HEK293 (cell line): ENCODE measurements at regions not wholly inside any gene's neighbourhood (a gene's known extent, or its start where the extent isn't known, plus 50 kb on each side); places are given as distances from the start of the nearest gene placed in this dataset.
"Not testable (repeated sequence)": the region's sequence is repeated elsewhere in the genome, so short reads cannot be mapped to it uniquely, and the experiment has no call there.

ENCODE experiments used
- CTCF ChIA-PET: fragments of 350-600 bp; formaldehyde crosslinking; extraction: SDS; loops from one replicate; lab custom pipeline; 2021; ENCODE audit warnings: antibody characterized with exemption; lab: Yijun Ruan, JAX
- POLR2A ChIA-PET: fragments of 300-600 bp; formaldehyde crosslinking; extraction: SDS; loops from one replicate; lab custom pipeline; 2020; ENCODE audit warnings: antibody characterized with exemption, inconsistent platforms; lab: Yijun Ruan, JAX
- H3K27ac ChIP-seq: fragments of 200-500 bp; sonication (Bioruptor generic); 2 replicates; pipeline ENCODE4 v1.5.1; 2014; ENCODE audit warnings: low read depth, low read length, control low read depth, inconsistent platforms; ENCODE audit errors: extremely low read depth
- H3K36me3 ChIP-seq, 2 experiments: fragments of 200-500 bp in 1 of 2; sonication (Bioruptor generic) in 1 of 2; 1 replicate in 1 of 2; 2 replicates in 1 of 2; pipeline ENCODE4 v1.5.1; 2014 to 2017; ENCODE audit warnings: inconsistent platforms in 2 of 2, low read length in 2 of 2; ENCODE audit not compliant: control insufficient read depth in 2 of 2, insufficient read depth in 1 of 2
- H3K4me1 ChIP-seq: fragments of 200-500 bp; sonication (Bioruptor generic); 2 replicates; pipeline ENCODE4 v1.5.1; 2014; ENCODE audit warnings: mild to moderate bottlenecking, low read length, inconsistent platforms; ENCODE audit not compliant: control insufficient read depth, insufficient read depth
- H3K4me3 ChIP-seq: 2 replicates; pipeline ENCODE4 v1.5.1; 2011; ENCODE audit warnings: low read depth, mild to moderate bottlenecking, control low read depth, low read length, moderate library complexity
- H3K9me3 ChIP-seq: fragments of 200-500 bp; sonication (Bioruptor generic); 2 replicates; pipeline ENCODE4 v1.5.1; 2014; ENCODE audit warnings: low read depth, low read length, inconsistent platforms; ENCODE audit not compliant: control insufficient read depth, insufficient read depth
- MEIS1 ChIP-seq: sonication (generic); formaldehyde crosslinking; IDR thresholded peaks from 2 replicates; pipeline ENCODE4 v1.8.1; 2022; ENCODE audit warnings: missing genetic modification reagents, mild to moderate bottlenecking, borderline replicate concordance
- ZNF146 ChIP-seq: fragments of 450-650 bp; formaldehyde crosslinking; IDR thresholded peaks from 2 replicates; pipeline ENCODE4 v1.5.1; 2016; ENCODE audit warnings: missing biosample characterization, missing genetic modification characterization
- ZNF169 ChIP-seq: fragments of 450-650 bp; formaldehyde crosslinking; IDR thresholded peaks from 2 replicates; pipeline ENCODE4 v1.5.1; 2016; ENCODE audit warnings: missing biosample characterization, missing genetic modification characterization
- ZNF175 ChIP-seq: fragments of 450-650 bp; formaldehyde crosslinking; IDR thresholded peaks from 2 replicates; pipeline ENCODE4 v1.5.1; 2016; ENCODE audit warnings: missing biosample characterization, missing genetic modification characterization
- ZNF239 ChIP-seq: fragments of 450-650 bp; formaldehyde crosslinking; IDR thresholded peaks from 2 replicates; pipeline ENCODE4 v1.5.1; 2016; ENCODE audit warnings: missing biosample characterization, missing genetic modification characterization
- ZNF366 ChIP-seq: fragments of 450-650 bp; formaldehyde crosslinking; conservative IDR thresholded peaks from 2 replicates; pipeline ENCODE4 v1.5.1; 2016; ENCODE audit warnings: missing biosample characterization, missing genetic modification characterization
- ZNF449 ChIP-seq: fragments of 450-650 bp; formaldehyde crosslinking; IDR thresholded peaks from 2 replicates; pipeline ENCODE4 v1.5.1; 2017; ENCODE audit warnings: missing biosample characterization, mild to moderate bottlenecking, missing genetic modification characterization, moderate library complexity
- ZNF692 ChIP-seq: fragments of 450-650 bp; formaldehyde crosslinking; IDR thresholded peaks from 2 replicates; pipeline ENCODE4 v1.5.1; 2016; ENCODE audit warnings: missing biosample characterization, missing genetic modification characterization
- ZNF776 ChIP-seq: fragments of 450-650 bp; formaldehyde crosslinking; IDR thresholded peaks from 2 replicates; pipeline ENCODE4 v1.5.0; 2017; ENCODE audit warnings: missing biosample characterization, missing genetic modification characterization, borderline replicate concordance
- ZNF777 ChIP-seq: fragments of 450-650 bp; formaldehyde crosslinking; IDR thresholded peaks from 2 replicates; pipeline ENCODE4 v1.5.1; 2017; ENCODE audit warnings: missing biosample characterization, missing genetic modification characterization, borderline replicate concordance
- ZNF830 ChIP-seq: fragments of 450-650 bp; IDR thresholded peaks from 2 replicates; pipeline ENCODE4 v1.5.0; 2018; ENCODE audit warnings: missing biosample characterization, missing genetic modification characterization, low read depth, mild to moderate bottlenecking, moderate library complexity
- TF ChIP-seq, protein P1 (sequence below): fragments of 450-650 bp; formaldehyde crosslinking; IDR thresholded peaks from 2 replicates; pipeline ENCODE4 v1.5.1; 2016; ENCODE audit warnings: missing biosample characterization, missing genetic modification characterization, borderline replicate concordance
- TF ChIP-seq, protein P2 (sequence below): fragments of 450-650 bp; formaldehyde crosslinking; IDR thresholded peaks from 2 replicates; pipeline ENCODE4; 2016; ENCODE audit warnings: missing biosample characterization, missing genetic modification characterization

DNA sequence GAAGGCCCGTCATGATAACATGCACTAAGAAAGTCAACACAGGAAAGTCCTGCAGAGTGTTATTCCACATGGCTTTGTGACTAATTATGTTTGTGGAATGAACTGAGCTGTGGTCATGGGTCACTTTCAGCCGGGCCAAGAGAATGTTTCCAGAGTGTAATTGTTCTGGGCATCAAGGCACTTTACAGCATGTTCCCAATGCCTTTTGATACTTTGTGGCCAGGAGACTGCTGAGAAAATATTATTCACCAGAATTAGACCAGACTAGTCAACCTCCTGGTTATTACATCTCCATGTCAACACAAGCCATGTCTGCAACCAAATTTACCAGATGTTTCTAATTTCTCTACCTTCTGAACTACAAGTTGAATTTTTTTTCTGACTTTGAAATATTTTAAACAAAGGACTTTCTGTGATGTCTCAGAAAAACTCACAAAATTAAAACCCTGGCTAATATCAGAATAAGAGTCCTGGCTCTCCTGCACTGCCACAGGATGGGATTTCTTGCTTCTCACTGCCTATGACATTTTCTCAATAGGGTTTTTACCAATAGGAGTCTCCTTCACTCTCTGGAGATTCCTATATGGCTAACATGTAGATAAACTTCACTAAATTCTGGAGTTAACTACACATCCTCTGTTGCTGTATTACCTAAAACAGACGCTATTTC lies 90.6 kb upstream of the WDR75 start (continued):
- TF ChIP-seq, protein P1, sequence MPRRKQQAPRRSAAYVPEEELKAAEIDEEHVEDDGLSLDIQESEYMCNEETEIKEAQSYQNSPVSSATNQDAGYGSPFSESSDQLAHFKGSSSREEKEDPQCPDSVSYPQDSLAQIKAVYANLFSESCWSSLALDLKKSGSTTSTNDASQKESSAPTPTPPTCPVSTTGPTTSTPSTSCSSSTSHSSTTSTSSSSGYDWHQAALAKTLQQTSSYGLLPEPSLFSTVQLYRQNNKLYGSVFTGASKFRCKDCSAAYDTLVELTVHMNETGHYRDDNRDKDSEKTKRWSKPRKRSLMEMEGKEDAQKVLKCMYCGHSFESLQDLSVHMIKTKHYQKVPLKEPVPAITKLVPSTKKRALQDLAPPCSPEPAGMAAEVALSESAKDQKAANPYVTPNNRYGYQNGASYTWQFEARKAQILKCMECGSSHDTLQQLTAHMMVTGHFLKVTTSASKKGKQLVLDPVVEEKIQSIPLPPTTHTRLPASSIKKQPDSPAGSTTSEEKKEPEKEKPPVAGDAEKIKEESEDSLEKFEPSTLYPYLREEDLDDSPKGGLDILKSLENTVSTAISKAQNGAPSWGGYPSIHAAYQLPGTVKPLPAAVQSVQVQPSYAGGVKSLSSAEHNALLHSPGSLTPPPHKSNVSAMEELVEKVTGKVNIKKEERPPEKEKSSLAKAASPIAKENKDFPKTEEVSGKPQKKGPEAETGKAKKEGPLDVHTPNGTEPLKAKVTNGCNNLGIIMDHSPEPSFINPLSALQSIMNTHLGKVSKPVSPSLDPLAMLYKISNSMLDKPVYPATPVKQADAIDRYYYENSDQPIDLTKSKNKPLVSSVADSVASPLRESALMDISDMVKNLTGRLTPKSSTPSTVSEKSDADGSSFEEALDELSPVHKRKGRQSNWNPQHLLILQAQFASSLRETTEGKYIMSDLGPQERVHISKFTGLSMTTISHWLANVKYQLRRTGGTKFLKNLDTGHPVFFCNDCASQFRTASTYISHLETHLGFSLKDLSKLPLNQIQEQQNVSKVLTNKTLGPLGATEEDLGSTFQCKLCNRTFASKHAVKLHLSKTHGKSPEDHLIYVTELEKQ (tag by site-specific recombination), result no peak
- no peak for TF ChIP-seq ZNF239 (tag by site-specific recombination)
- no peak for TF ChIP-seq ZNF777 (tag by site-specific recombination)
- TF ChIP-seq ZNF169 (tag by site-specific recombination), result no peak

DNA sequence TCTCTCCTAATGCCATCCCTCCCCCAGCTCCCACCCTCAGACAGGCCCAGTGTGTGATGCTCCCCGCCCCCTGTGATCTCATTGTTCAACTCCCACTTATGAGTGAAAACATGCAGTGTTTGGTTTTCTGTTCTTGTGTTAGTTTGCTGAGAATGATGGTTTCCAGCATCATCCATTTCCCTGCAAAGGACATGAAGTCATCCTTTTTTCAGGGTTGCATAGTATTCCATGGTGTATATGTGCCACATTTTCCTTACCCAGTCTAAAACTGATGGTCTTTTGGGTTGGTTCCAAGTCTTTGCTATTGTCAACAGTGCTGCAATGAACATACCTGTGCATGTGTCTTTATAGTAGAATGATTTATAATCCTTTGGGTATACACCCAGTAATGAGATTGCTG lies 89.3 kb upstream of the WDR75 start:
- POLR2A ChIA-PET, result not testable (repeated sequence)

DNA sequence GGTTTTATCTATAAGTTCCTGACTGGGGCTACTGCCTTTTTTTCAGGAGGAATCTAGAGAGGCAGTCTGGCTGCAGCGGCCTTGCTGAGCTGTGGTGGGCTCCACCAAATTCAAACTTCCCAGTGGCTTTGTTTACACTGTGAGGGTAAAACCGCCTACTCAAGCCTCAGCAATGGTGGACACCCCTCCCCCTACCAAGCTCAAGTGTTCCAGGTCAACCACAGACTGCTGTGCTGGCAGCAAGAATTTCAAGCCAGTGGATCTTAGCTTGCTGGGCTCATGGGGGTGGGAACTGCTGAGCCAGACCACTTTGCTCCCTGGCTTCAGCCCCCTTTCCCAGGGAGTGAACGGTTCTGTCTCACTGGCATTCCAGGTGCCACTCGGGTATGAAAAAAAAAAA lies 83.9 kb upstream of the WDR75 start:
- H3K36me3 ChIP-seq, POLR2A ChIA-PET, H3K27ac ChIP-seq, H3K4me3 ChIP-seq, H3K9me3 ChIP-seq, CTCF ChIA-PET, H3K4me1 ChIP-seq: not testable (repeated sequence)

More for the DNA sequence above, 89.3 kb upstream of the WDR75 start:
- H3K9me3 ChIP-seq, H3K4me1 ChIP-seq, CTCF ChIA-PET, H3K4me3 ChIP-seq, H3K36me3 ChIP-seq, H3K27ac ChIP-seq: not testable (repeated sequence)
- peak; percentile 71 for TF ChIP-seq ZNF146 (tag by site-specific recombination)

- no peaks in the 10 kb centered on the region for H3K4me1 ChIP-seq
- H3K27ac ChIP-seq, result no peak overlapping the region
- ChIA-PET POLR2A (interaction anchor here (0.7 kb wide), 2 partner anchors 80 to 331 kb away, joined by 3 to 6 read pairs; no protein-coding TSS in a partner anchor), CTCF (no interaction called here)
- H3K36me3 ChIP-seq, result no peaks in the 10 kb centered on the region
- TF ChIP-seq ZNF830 (tag by site-specific recombination) (no peak), ZNF776 (tag by site-specific recombination) (no peak)
- no peaks in the 10 kb centered on the region for H3K9me3 ChIP-seq
- no peak overlapping the region for H3K4me3 ChIP-seq
Measured at GRCh38 chr2:189360861-189361260, 80.4 kb upstream of the WDR75 start.

- CTCF ChIA-PET, result interaction anchor here (0.6 kb wide), 1 partner anchor 199 kb away, joined by 3 read pairs; no protein-coding TSS in a partner anchor
- H3K36me3 ChIP-seq, result no peaks in the 10 kb centered on the region
- POLR2A ChIA-PET, result no interaction called here
- no peak overlapping the region for H3K27ac ChIP-seq
- TF ChIP-seq MEIS1 (CRISPR knock-in tag) (no peak), ZNF175 (tag by site-specific recombination) (no peak), ZNF449 (no peak), ZNF366 (tag by site-specific recombination) (no peak), ZNF692 (no peak)
- TF ChIP-seq, protein P2, sequence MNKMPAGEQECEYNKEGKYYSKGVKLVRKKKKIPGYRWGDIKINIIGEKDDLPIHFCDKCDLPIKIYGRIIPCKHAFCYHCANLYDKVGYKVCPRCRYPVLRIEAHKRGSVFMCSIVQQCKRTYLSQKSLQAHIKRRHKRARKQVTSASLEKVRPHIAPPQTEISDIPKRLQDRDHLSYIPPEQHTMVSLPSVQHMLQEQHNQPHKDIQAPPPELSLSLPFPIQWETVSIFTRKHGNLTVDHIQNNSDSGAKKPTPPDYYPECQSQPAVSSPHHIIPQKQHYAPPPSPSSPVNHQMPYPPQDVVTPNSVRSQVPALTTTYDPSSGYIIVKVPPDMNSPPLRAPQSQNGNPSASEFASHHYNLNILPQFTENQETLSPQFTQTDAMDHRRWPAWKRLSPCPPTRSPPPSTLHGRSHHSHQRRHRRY, result no peak
- H3K9me3 ChIP-seq, result no peaks in the 10 kb centered on the region
- H3K4me1 ChIP-seq, result no peaks in the 10 kb centered on the region
- H3K4me3 ChIP-seq, result no peak overlapping the region
Measured at GRCh38 chr2:189362283-189362682, 79.0 kb upstream of the WDR75 start.
